ENCODE measurements at regions not wholly inside any gene's neighbourhood (a gene's known extent, or its start where the extent isn't known, plus 50 kb on each side); places are given as distances from the start of the nearest gene placed in this dataset.
"Not testable (repeated sequence)": the region's sequence is repeated elsewhere in the genome, so short reads cannot be mapped to it uniquely, and the experiment has no call there.

DNA sequence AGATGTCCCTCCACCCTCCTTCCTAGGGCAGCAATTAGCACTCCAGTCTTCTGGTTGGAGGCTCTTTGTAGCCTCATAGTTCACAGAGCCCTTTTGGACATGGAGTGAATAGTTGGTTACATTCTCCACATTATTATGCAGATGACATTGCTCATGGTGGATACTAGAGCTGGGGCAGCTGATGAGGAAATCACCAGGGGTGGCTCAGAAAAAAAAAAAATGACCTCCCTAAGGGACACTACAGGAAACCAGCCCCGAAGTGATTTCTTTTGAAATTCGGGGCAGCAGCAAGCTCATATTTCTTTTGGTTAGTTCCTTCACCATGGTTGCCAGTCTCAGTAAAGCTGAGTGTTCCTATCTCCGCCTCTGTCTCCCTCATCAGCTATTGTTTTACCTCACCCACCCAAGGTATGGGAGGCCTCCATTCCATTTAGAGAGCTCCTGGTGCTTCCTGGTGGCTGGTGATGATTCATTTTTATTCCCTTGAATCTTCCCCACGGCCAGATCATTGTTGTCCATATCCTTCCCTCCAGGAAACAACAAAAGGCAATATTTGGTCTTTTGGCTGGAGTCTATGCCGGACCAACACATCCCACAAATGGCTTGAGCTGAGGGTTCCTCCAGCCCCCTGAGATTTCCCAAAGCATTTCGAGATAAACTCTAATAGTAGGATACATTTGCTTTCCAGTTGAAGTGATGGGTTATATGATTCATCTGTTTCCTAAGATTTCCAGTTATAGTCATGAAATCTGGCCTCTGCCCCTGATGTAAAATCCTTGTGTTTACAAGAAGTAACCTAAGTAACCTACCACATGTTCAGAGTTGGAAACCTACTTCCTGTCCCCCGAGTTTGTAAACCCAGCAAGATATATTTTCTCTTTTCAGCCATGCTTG lies 56.2 kb upstream of the NID2 start:
- no peak for DNase-seq (ENCODE audit: low read depth in 2 of 2)

- not testable (repeated sequence) for DNase-seq (ENCODE audit: low read depth in 2 of 2)
Observed at GRCh38 chr14:52122163-52122562, 53.3 kb upstream of the NID2 start.

DNA sequence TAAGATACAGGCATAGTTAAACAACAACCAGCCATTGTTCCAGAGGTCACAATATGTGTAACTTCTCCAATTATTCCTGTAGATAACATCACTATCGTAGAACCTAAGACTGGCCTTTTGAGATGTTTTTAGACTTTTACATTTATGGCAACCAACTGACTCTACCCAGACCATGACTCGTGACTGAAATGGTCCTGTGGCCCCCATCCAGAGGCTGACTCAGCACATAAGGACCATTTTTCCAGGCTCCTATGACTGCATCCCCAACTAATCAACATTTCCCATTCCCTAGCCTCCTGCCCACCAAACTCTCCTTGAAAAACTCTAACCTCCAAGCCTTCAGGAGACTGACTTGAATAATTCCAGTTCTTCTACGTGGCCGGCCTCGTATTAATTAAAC lies 52.6 kb upstream of the NID2 start:
- no peak for DNase-seq (ENCODE audit: low read depth in 2 of 2)

DNA sequence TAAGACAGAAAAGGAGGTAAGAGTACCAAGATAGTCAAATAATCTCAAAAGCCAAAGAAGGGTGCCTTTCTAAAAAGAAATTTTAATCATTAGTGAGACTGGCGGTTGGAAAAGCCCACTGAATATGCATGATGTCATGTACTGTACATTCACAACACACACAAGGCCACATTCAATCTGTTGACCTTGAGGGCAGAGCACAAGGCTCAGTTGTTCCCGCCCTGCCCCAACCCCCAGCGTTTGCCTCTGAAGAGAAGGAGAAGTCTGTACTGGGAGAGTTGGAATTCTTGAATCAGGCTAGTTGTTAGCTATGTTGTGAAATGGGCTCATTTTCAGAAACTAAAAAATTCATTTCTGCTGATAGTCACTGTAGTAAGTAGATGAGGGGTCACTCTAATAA lies 50.2 kb upstream of the NID2 start:
- DNase-seq (ENCODE audit: low read depth in 2 of 2) = no peak

Data from stimulated activated CD8-positive, alpha-beta memory T cell treated with anti-CD3 and anti-CD28 coated beads, Interleukin-2, amount 100 ng/mL, for 48 hours (primary cell).